Muscle layer of colon (tissue), 2 donors: ENCODE measurements at regions not wholly inside any gene's neighbourhood (a gene's known extent, or its start where the extent isn't known, plus 50 kb on each side); places are given as distances from the start of the nearest gene placed in this dataset.

Source experiments
- H3K27ac ChIP-seq: one replicate; pipeline ENCODE4 v1.7.0; 2013; ENCODE audit warnings: low read depth, mild to moderate bottlenecking, low read length, moderate library complexity
- H3K27me3 ChIP-seq, 2 donors: one replicate each; pipeline ENCODE4 v1.7.0; 2013; ENCODE audit warnings: low read length in 2 of 2, mild to moderate bottlenecking in 2 of 2; ENCODE audit not compliant: insufficient read depth in 2 of 2, control insufficient read depth in 1 of 2
- H3K36me3 ChIP-seq: one replicate; pipeline ENCODE4 v1.7.0; 2013; ENCODE audit warnings: mild to moderate bottlenecking, low read length; ENCODE audit not compliant: insufficient read depth
- H3K4me1 ChIP-seq: one replicate; pipeline ENCODE4 v1.7.0; 2013; ENCODE audit warnings: mild to moderate bottlenecking, low read length; ENCODE audit not compliant: insufficient read depth
- H3K4me3 ChIP-seq, 2 donors: one replicate each; pipeline ENCODE4 v1.7.0; 2013; ENCODE audit warnings: low read length in 2 of 2, low read depth in 1 of 2, mild to moderate bottlenecking in 1 of 2, moderate library complexity in 1 of 2
- H3K9ac ChIP-seq: one replicate; pipeline ENCODE4 v1.7.0; 2013; ENCODE audit warnings: low read length
- H3K9me3 ChIP-seq: one replicate; pipeline ENCODE4 v1.7.0; 2013; ENCODE audit warnings: mild to moderate bottlenecking, low read length
- donor health status: abdominal sarcoma.
- donor health status: Adenocarcinoma of cecum.

- no peak overlapping the region for H3K9ac ChIP-seq
- H3K36me3 ChIP-seq, result no peaks in the 10 kb centered on the region
- H3K9me3 ChIP-seq, result no peaks in the 10 kb centered on the region
- H3K4me3 ChIP-seq, result no peak overlapping the region
- H3K27ac ChIP-seq, result no peak overlapping the region
- H3K27me3 ChIP-seq, result no peaks in the 10 kb centered on the region
- H3K4me1 ChIP-seq, result no peaks in the 10 kb centered on the region
These were observed 1239.3 kb downstream of the EPHA7 start for GRCh38 chr6:92180090-92180489.

- H3K36me3 ChIP-seq, result no peaks in the 10 kb centered on the region
- H3K9ac ChIP-seq, result no peak overlapping the region
- H3K4me3 ChIP-seq, result no peak overlapping the region
- no peaks in the 10 kb centered on the region for H3K4me1 ChIP-seq
- H3K9me3 ChIP-seq, result no peaks in the 10 kb centered on the region
- H3K27me3 ChIP-seq, result no peaks in the 10 kb centered on the region
- H3K27ac ChIP-seq, result no peak overlapping the region
These were observed 1242.7 kb downstream of the EPHA7 start for GRCh38 chr6:92176666-92177065.

DNA sequence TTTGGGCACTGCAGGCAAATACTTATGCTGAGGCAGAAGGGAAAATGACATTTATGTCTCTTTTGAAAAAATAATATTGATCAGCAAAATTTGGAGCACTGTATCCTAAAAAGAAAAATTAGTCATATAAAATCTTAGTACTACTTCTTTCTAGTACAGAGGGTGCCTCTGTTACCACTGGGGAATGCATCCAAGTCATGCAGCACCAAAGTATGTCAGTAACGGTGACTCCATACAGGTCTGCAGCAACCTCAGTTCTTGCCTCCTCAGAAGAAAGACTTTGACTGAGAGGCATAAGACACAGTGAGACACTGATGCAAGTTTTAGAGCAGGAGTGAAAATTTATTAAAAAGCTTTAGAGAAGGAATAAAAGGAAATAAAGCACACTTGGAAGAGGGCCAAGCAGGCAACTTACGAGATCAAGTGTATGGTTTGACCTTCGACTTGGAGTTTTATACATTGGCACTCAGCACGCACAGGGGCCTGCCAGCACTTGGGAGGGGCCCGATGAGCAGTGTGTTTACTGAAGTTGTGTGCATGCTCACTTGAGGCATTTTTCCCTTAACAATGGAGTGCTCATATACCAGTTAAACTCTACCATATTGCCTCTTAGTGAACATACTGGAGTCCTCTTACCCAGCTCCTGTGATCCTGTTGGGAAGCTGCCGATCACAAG lies 1244.8 kb downstream of the EPHA7 start:
- H3K4me1 ChIP-seq, result no peaks in the 10 kb centered on the region
- no peak overlapping the region for H3K9ac ChIP-seq
- H3K36me3 ChIP-seq, result no peaks in the 10 kb centered on the region
- no peaks in the 10 kb centered on the region for H3K27me3 ChIP-seq
- no peaks in the 10 kb centered on the region for H3K9me3 ChIP-seq
- no peak overlapping the region for H3K4me3 ChIP-seq
- no peak overlapping the region for H3K27ac ChIP-seq

- Histone ChIP-seq H3K27ac (no peak overlapping the region), H3K4me1 (no peaks in the 10 kb centered on the region), H3K9me3 (no peaks in the 10 kb centered on the region), H3K27me3 (no peaks in the 10 kb centered on the region), H3K36me3 (no peaks in the 10 kb centered on the region), H3K9ac (no peak overlapping the region), H3K4me3 (no peak overlapping the region)
These were observed 1249.9 kb downstream of the EPHA7 start for GRCh38 chr6:92169506-92169905.

DNA sequence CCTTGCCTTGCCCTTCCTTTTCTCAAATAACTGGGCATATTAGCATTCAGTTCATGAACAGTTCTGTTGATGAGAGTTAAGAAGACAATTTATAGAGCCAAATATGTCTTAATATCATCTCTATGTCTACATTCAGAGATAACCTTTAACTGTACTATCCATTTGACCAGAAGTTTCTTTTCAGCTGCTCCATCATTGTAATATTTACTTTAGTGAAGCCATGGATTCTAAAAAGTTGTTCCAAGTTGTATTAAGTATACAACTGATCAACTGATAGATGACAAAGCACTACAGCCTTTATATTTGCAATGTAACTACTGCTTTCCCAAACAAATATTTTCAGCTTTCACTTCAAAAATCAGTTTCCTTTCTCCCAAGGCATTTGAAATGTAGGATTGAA lies 1252.7 kb downstream of the EPHA7 start:
- Histone ChIP-seq H3K4me1 (no peaks in the 10 kb centered on the region), H3K27me3 (no peaks in the 10 kb centered on the region), H3K9me3 (no peaks in the 10 kb centered on the region), H3K27ac (no peak overlapping the region), H3K4me3 (no peak overlapping the region), H3K36me3 (no peaks in the 10 kb centered on the region), H3K9ac (no peak overlapping the region)

DNA sequence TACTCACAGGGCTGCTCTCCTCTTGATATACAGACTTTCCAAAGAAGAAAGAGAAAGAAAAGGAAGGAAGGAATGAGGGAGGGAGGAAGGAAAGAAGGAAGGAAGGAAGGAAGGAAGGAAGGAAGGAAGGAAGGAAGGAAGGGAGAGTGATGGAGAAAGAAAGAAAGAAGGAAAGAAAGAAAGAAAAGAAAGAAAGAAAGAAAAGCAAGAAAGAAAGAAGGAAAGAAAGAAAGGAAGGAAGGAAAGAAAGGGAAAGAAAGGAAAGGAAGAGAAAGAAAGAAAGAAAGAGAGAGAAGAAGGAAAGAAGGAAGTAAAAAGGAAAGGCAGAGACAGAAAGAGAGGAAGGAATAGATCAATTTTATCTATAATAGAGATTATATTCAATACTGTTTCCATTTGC lies 1257.4 kb downstream of the EPHA7 start:
- no peaks in the 10 kb centered on the region for H3K27me3 ChIP-seq
- no peak overlapping the region for H3K9ac ChIP-seq
- H3K27ac ChIP-seq, result no peak overlapping the region
- H3K9me3 ChIP-seq, result no peaks in the 10 kb centered on the region
- no peaks in the 10 kb centered on the region for H3K4me1 ChIP-seq
- H3K36me3 ChIP-seq, result no peaks in the 10 kb centered on the region
- H3K4me3 ChIP-seq, result no peak overlapping the region

GRCh38 chr6:92160226-92160625 lies 1259.1 kb downstream of the EPHA7 start:
- H3K9me3 ChIP-seq, result no peaks in the 10 kb centered on the region
- no peaks in the 10 kb centered on the region for H3K36me3 ChIP-seq
- no peak overlapping the region for H3K27ac ChIP-seq
- H3K4me1 ChIP-seq, result no peaks in the 10 kb centered on the region
- no peaks in the 10 kb centered on the region for H3K27me3 ChIP-seq
- no peak overlapping the region for H3K9ac ChIP-seq
- H3K4me3 ChIP-seq, result no peak overlapping the region

DNA sequence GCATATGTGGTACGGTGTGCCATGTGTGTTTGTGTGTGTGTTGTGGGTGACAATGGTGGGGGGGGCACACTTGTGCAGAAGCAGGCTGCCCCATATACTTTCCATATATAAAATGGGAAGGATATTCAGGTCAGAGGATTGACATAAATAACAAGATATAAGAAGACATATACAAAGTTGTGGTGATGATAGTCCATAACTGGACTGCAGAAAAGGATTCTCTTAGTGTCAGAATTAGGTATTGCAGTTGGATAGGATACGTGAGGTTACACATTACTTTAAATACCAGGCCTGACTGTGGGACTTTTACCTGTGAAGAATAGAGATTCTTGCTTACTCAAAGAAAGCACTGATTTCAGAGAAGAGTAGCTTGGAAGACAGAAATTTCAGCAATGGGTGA lies 1260.3 kb downstream of the EPHA7 start:
- H3K27ac ChIP-seq, result no peak overlapping the region
- no peak overlapping the region for H3K4me3 ChIP-seq
- H3K9ac ChIP-seq, result no peak overlapping the region
- no peaks in the 10 kb centered on the region for H3K36me3 ChIP-seq
- no peaks in the 10 kb centered on the region for H3K4me1 ChIP-seq
- H3K9me3 ChIP-seq, result no peaks in the 10 kb centered on the region
- H3K27me3 ChIP-seq, result no peaks in the 10 kb centered on the region

DNA sequence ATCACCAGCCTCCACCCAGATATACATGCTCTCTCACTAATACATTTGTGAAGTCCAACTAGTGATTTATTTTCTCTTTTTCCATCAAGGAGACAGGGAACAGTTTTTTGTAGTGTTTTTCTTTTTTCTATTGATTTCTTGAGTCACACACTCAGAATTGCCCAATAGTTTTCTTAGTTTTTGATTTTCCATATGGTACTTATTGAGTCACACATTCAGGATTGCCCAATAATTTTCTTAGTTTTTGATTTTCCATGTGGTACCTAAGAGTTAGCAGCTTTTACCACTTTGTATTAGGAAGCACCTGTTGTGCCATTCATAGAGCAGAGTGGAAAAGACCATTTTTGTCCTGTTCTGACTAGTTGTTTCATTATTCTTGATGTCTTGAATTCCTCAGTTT lies 1268.8 kb downstream of the EPHA7 start:
- H3K9ac ChIP-seq, result no peak overlapping the region
- no peaks in the 10 kb centered on the region for H3K36me3 ChIP-seq
- no peaks in the 10 kb centered on the region for H3K27me3 ChIP-seq
- no peaks in the 10 kb centered on the region for H3K9me3 ChIP-seq
- H3K4me3 ChIP-seq, result no peak overlapping the region
- H3K27ac ChIP-seq, result no peak overlapping the region
- no peaks in the 10 kb centered on the region for H3K4me1 ChIP-seq

- no peak overlapping the region for H3K27ac ChIP-seq
- H3K9me3 ChIP-seq, result no peaks in the 10 kb centered on the region
- no peaks in the 10 kb centered on the region for H3K4me1 ChIP-seq
- no peak overlapping the region for H3K9ac ChIP-seq
- H3K4me3 ChIP-seq, result no peak overlapping the region
- no peaks in the 10 kb centered on the region for H3K27me3 ChIP-seq
- H3K36me3 ChIP-seq, result no peaks in the 10 kb centered on the region
These were observed 1272.1 kb downstream of the EPHA7 start for GRCh38 chr6:92147246-92147645.

DNA sequence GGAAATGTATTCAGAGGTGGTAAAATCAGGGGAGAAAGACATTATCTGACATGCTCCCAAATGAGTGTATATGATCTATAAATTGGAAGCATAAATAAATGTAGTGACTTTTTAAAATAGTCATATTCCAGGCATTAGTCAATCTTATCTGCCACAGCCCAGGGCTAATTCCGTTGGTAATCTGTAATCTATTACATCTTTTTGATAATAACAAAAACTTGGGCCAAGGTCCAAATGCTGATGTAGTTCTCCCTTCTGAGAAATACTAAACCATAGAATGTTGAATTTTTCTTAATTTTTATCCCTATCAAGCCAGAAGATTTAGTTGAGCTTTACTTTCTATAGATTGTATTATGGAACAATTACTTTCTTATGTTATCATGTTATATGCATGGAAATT lies 1279.8 kb downstream of the EPHA7 start:
- H3K4me1 ChIP-seq, result no peaks in the 10 kb centered on the region
- H3K27ac ChIP-seq, result no peak overlapping the region
- H3K4me3 ChIP-seq, result no peak overlapping the region
- no peaks in the 10 kb centered on the region for H3K36me3 ChIP-seq
- no peak overlapping the region for H3K9ac ChIP-seq
- no peaks in the 10 kb centered on the region for H3K27me3 ChIP-seq
- no peaks in the 10 kb centered on the region for H3K9me3 ChIP-seq

DNA sequence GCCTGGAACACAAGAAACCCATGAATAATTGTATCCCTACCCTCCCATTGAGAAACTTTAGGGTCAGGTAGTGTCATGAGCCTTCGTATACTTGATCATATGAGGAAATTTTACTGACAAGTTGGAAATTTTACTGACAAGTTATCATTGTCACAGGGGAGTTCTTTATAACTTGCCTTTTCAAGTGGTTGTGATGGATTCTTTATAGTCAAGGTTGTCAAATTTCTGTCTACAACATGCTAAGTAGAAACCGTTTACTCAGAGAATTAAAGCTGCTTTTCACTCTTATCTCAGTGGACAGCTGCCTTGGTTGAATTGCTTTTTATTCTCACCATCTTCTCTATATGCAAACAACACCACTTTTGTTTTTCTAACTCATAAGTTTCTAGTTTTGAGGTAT lies 1286.4 kb downstream of the EPHA7 start:
- Histone ChIP-seq H3K36me3 (no peaks in the 10 kb centered on the region), H3K9me3 (no peaks in the 10 kb centered on the region), H3K4me1 (no peaks in the 10 kb centered on the region), H3K9ac (no peak overlapping the region), H3K27me3 (no peaks in the 10 kb centered on the region), H3K27ac (no peak overlapping the region), H3K4me3 (no peak overlapping the region)
